HepG2 (cell line): ENCODE measurements at regions not wholly inside any gene's neighbourhood (a gene's known extent, or its start where the extent isn't known, plus 50 kb on each side); places are given as distances from the start of the nearest gene placed in this dataset.

ENCODE experiments used
- ELF1 ChIP-seq: sonication (generic); formaldehyde crosslinking; IDR thresholded peaks from 2 replicates; pipeline ENCODE4 v1.4.0; 2020; ENCODE audit warnings: missing genetic modification reagents
- NR2F1 ChIP-seq, 2 experiments: fragments of 450-650 bp in 1 of 2; formaldehyde crosslinking in 1 of 2; IDR thresholded peaks; 2 replicates each; pipeline versions ENCODE4 v1.5.0 to v1.6.1; 2016 to 2020; ENCODE audit warnings: mild to moderate bottlenecking in 1 of 2, missing compliant biosample characterization in 1 of 2, missing genetic modification reagents in 1 of 2, moderate library complexity in 1 of 2
- RAD51 ChIP-seq: fragments of 450-650 bp; IDR thresholded peaks from 2 replicates; pipeline ENCODE4 v1.6.1; 2016; ENCODE audit warnings: borderline replicate concordance
- ZBTB1 ChIP-seq: sonication (generic); formaldehyde crosslinking; IDR thresholded peaks from 2 replicates; pipeline ENCODE4 v1.4.0; 2020; ENCODE audit warnings: missing genetic modification reagents, borderline replicate concordance
- ZNF567 ChIP-seq: sonication (generic); formaldehyde crosslinking; IDR thresholded peaks from 2 replicates; pipeline ENCODE4 v1.8.1; 2023; ENCODE audit warnings: mild to moderate bottlenecking, missing genetic modification reagents, borderline replicate concordance
- ZZZ3 ChIP-seq: sonication (generic); formaldehyde crosslinking; IDR thresholded peaks from 2 replicates; pipeline ENCODE4 v1.4.0; 2020; ENCODE audit warnings: missing genetic modification reagents, mild to moderate bottlenecking, borderline replicate concordance
- TF ChIP-seq, protein P1 (sequence below): sonication (generic); formaldehyde crosslinking; IDR thresholded peaks from 2 replicates; pipeline ENCODE4 v1.5.0; 2020; ENCODE audit warnings: mild to moderate bottlenecking, missing genetic modification reagents, moderate library complexity
- TF ChIP-seq, protein P2 (sequence below): sonication (generic); formaldehyde crosslinking; IDR thresholded peaks from 2 replicates; pipeline ENCODE4 v1.5.0; 2020; ENCODE audit warnings: missing genetic modification reagents

DNA sequence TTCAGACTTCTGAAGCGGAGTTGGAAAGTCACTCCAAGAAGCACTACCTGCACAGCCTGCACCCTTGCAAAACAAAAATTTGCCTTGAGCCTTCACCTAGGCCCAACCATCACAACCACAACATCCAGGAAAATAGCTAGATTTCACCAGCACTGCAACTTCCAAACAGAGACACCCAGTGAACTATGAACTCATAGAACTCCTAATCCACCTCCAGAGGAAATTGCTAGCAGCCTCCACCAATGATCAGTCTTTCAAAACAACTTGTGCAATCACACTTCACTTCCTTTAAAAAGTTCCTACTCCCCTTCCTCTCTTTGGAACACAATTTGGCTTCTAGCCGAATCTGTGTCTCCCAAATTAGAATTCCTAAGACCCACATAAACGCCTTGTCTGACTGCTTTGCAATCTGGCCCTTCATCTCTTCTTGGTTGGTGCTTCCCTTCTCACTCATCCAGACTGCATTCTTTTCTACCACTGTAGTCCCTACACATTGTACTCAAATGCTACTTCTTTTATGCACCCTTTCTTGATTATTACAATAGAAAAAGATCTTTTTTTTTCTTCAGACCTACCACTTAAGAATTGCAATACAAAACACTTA is 489.2 kb upstream of the ARGLU1 start:
- TF ChIP-seq RAD51 (no peak), ZNF567 (CRISPR knock-in tag) (no peak), ZBTB1 (CRISPR knock-in tag) (no peak), ELF1 (no peak), ZZZ3 (no peak), NR2F1 (CRISPR knock-in tag; IDR thresholded peaks at IDR 0.05) (no peak)
- TF ChIP-seq, protein P1, sequence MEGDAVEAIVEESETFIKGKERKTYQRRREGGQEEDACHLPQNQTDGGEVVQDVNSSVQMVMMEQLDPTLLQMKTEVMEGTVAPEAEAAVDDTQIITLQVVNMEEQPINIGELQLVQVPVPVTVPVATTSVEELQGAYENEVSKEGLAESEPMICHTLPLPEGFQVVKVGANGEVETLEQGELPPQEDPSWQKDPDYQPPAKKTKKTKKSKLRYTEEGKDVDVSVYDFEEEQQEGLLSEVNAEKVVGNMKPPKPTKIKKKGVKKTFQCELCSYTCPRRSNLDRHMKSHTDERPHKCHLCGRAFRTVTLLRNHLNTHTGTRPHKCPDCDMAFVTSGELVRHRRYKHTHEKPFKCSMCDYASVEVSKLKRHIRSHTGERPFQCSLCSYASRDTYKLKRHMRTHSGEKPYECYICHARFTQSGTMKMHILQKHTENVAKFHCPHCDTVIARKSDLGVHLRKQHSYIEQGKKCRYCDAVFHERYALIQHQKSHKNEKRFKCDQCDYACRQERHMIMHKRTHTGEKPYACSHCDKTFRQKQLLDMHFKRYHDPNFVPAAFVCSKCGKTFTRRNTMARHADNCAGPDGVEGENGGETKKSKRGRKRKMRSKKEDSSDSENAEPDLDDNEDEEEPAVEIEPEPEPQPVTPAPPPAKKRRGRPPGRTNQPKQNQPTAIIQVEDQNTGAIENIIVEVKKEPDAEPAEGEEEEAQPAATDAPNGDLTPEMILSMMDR (CRISPR knock-in tag): no peak
- TF ChIP-seq, protein P2, sequence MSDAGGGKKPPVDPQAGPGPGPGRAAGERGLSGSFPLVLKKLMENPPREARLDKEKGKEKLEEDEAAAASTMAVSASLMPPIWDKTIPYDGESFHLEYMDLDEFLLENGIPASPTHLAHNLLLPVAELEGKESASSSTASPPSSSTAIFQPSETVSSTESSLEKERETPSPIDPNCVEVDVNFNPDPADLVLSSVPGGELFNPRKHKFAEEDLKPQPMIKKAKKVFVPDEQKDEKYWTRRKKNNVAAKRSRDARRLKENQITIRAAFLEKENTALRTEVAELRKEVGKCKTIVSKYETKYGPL (CRISPR knock-in tag): no peak
